ENCODE measurements at regions not wholly inside any gene's neighbourhood (a gene's known extent, or its start where the extent isn't known, plus 50 kb on each side); places are given as distances from the start of the nearest gene placed in this dataset.

DNA sequence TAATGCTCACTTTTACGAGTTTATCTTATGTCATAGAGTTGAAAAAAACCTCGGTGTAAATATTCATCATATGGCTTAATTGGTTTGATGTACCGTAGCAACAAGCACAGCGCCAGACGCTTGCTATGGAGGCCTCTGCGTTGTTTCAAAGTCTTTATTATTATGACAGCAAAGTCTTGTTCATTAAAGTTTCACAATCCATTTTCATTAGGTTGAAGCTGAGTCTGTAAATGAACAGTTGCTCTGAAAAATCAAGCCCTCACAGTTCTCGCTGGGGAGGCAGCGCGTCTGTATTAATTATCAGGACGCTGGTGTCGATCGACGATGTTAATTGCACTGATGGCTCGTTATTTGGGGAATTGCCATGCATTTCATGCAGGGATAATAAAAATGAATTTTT, 185.6 kb downstream of the INSC start:
- intact Hi-C loops (cut with DNase I; ENCODE audit: low total_unique reads): no loop called here

DNA sequence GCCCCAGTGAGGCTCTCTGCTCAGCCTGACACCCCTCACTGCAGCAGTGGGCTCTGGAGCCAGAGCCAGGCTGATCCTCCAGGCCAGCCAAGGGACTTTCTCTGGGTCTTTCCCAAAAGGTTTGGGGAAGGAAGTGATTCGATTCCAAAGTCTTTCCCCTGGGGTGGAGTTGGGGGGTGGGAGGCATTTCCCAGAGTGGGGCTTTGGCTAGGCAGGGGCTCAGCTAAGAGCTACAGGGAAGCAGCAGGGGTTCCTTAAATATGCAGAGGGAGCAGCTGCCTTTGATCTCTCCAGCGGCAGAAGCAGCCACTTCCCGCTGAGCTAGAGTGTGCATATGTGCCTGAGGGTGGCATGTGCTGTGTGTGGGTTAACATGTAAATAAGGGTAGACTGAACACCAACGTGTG, 192.9 kb downstream of the INSC start:
- H3K4me1 ChIP-seq: no peaks in the 10 kb centered on the region
- H3K9me3 ChIP-seq: no peaks in the 10 kb centered on the region
- no peaks in the 10 kb centered on the region for H3K27me3 ChIP-seq
- TF ChIP-seq POLR2A (IDR thresholded peaks at IDR 0.05): no peak
- TF ChIP-seq, protein P1, sequence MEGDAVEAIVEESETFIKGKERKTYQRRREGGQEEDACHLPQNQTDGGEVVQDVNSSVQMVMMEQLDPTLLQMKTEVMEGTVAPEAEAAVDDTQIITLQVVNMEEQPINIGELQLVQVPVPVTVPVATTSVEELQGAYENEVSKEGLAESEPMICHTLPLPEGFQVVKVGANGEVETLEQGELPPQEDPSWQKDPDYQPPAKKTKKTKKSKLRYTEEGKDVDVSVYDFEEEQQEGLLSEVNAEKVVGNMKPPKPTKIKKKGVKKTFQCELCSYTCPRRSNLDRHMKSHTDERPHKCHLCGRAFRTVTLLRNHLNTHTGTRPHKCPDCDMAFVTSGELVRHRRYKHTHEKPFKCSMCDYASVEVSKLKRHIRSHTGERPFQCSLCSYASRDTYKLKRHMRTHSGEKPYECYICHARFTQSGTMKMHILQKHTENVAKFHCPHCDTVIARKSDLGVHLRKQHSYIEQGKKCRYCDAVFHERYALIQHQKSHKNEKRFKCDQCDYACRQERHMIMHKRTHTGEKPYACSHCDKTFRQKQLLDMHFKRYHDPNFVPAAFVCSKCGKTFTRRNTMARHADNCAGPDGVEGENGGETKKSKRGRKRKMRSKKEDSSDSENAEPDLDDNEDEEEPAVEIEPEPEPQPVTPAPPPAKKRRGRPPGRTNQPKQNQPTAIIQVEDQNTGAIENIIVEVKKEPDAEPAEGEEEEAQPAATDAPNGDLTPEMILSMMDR (IDR thresholded peaks at IDR 0.05): no peak
- H3K27ac ChIP-seq: no peak overlapping the region
- no peaks in the 10 kb centered on the region for H3K36me3 ChIP-seq
- H3K4me3 ChIP-seq: no peak overlapping the region
- DNase-seq: no peak
- intact Hi-C loops (cut with DNase I; ENCODE audit: low total_unique reads): no loop called here

More for the DNA sequence above, 185.6 kb downstream of the INSC start:
- TF ChIP-seq POLR2A (IDR thresholded peaks at IDR 0.05): no peak
- no peak for DNase-seq
- Histone ChIP-seq H3K36me3 (no peaks in the 10 kb centered on the region), H3K27ac (no peak overlapping the region), H3K9me3 (no peaks in the 10 kb centered on the region), H3K27me3 (no peaks in the 10 kb centered on the region), H3K4me3 (no peak overlapping the region), H3K4me1 (no peaks in the 10 kb centered on the region)

DNA sequence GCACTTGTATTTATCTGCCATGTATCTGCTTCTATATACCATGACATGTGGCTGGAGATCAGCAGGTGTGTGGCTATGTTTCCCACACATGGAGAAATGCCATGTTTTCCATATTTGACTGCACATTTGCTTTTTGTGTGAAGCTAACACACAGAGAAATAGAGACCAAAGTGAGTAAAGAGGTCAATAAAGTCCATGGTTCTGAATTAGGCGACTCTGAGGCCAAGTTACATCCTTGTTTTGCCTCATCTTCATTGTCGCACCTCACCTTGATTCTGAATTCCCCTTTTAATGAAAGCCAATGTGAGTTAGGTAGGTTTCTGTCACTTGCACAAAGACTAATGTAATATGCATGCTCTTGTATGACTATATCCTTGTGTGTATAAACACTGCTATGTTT, 194.1 kb downstream of the INSC start:
- no peaks in the 10 kb centered on the region for H3K36me3 ChIP-seq
- H3K27me3 ChIP-seq: no peaks in the 10 kb centered on the region
- DNase-seq: no peak
- no peak overlapping the region for H3K27ac ChIP-seq
- no peaks in the 10 kb centered on the region for H3K9me3 ChIP-seq
- intact Hi-C loops (cut with DNase I; ENCODE audit: low total_unique reads): no loop called here
- no peaks in the 10 kb centered on the region for H3K4me1 ChIP-seq
- TF ChIP-seq POLR2A (IDR thresholded peaks at IDR 0.05): no peak
- TF ChIP-seq, protein P1 (IDR thresholded peaks at IDR 0.05): no peak
- H3K4me3 ChIP-seq: no peak overlapping the region

DNA sequence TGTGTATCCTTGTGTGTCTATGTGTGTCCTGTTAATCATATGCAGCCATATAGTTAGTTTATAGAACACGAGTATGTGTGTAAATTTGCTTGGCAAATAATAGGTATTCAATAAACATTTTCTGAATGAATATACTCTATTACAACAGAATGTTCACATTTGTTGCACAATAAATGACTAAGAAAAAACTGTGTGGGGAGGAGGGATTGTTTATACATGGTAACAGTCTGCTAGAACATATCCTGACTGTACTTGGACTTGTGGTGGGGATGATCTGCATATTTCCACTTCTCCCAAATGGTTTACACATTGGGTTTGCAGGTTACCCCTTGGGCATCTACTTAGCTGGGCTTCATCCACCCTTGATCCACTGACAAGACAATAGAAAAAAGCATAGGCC, 194.6 kb downstream of the INSC start:
- H3K4me1 ChIP-seq: no peaks in the 10 kb centered on the region
- no peaks in the 10 kb centered on the region for H3K36me3 ChIP-seq
- intact Hi-C loops (cut with DNase I; ENCODE audit: low total_unique reads): no loop called here
- DNase-seq: no peak
- H3K9me3 ChIP-seq: no peaks in the 10 kb centered on the region
- H3K27me3 ChIP-seq: no peaks in the 10 kb centered on the region
- no peak overlapping the region for H3K4me3 ChIP-seq
- H3K27ac ChIP-seq: no peak overlapping the region
- no peak for TF ChIP-seq POLR2A (IDR thresholded peaks at IDR 0.05)
- TF ChIP-seq, protein P1 (IDR thresholded peaks at IDR 0.05): no peak

DNA sequence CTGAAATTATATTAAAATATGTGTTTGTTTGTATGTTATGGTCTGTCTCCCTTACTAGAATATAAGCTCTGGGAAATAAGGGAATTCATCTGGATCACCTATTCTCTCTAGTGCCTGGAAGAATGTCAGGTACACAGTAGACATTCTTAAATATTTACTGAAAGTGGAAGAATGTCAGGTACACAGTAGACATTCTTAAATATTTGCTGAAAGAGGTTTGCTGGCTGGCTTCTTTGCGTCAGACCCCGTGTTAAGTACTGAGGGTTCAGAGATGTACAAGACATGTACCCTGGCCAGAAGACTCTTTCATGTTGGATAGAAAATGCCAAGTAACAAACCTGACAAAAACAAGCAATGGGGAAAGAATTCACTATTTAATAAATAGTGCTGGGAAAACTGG, 199.1 kb downstream of the INSC start:
- intact Hi-C loops (cut with DNase I; ENCODE audit: low total_unique reads): no loop called here
- Histone ChIP-seq H3K9me3 (no peaks in the 10 kb centered on the region), H3K27ac (no peak overlapping the region), H3K36me3 (no peaks in the 10 kb centered on the region), H3K4me3 (no peak overlapping the region), H3K27me3 (no peaks in the 10 kb centered on the region), H3K4me1 (no peaks in the 10 kb centered on the region)
- DNase-seq: no peak
- TF ChIP-seq, protein P1 (IDR thresholded peaks at IDR 0.05): no peak
- no peak for TF ChIP-seq POLR2A (IDR thresholded peaks at IDR 0.05)

DNA sequence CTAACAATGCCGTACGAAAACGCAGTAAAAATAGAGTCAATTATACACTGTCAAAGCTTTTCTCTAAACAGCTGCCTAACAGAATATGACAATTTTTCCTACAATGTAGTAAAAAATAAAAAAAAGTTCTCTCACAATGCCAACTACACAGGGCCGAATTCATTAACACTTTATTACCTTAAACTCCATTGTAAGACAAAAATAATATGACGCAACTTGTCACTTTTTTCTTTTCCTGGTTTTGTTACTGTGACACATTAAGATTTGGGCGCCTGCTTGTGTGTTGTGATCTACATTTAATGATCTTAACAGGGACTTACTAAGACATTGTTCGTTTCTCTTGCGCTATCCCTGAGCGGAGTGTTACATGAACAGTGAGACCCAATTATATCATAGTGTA, 204.1 kb downstream of the INSC start:
- Histone ChIP-seq H3K27me3 (no peaks in the 10 kb centered on the region), H3K27ac (no peak overlapping the region), H3K4me3 (no peak overlapping the region), H3K9me3 (no peaks in the 10 kb centered on the region), H3K36me3 (no peaks in the 10 kb centered on the region), H3K4me1 (no peaks in the 10 kb centered on the region)
- no peak for DNase-seq
- intact Hi-C loops (cut with DNase I; ENCODE audit: low total_unique reads): no loop called here
- TF ChIP-seq POLR2A (IDR thresholded peaks at IDR 0.05): no peak
- TF ChIP-seq, protein P1 (IDR thresholded peaks at IDR 0.05): no peak

Measured in uterus (tissue), 3 donors.